ENCODE measurements at regions not wholly inside any gene's neighbourhood (a gene's known extent, or its start where the extent isn't known, plus 50 kb on each side); places are given as distances from the start of the nearest gene placed in this dataset.

DNA sequence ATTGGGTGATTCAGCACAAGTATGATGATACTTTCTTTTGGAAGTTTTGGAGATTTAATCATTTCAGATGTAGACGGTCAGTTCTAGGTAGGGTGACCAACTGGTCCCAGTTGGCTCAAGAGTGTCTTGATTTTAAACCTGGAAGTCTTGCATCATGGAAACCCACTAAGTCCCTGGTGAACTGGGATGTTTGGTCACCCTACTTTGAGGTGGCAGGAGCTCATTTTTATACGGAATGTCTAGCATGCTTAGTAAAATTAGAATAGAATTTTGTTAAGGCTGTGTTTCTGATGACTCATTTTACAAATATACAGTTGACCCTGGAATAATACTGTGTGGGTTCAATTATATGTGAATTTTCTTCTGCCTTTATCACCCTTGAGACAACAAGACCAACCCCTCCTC, 61.5 kb upstream of the DOCK10 start:
- TF ChIP-seq EMX1 (CRISPR knock-in tag; IDR thresholded peaks at IDR 0.05) = no peak
- no peak for TF ChIP-seq TP53 (CRISPR knock-in tag; IDR thresholded peaks at IDR 0.05)
- TF ChIP-seq, protein P1, sequence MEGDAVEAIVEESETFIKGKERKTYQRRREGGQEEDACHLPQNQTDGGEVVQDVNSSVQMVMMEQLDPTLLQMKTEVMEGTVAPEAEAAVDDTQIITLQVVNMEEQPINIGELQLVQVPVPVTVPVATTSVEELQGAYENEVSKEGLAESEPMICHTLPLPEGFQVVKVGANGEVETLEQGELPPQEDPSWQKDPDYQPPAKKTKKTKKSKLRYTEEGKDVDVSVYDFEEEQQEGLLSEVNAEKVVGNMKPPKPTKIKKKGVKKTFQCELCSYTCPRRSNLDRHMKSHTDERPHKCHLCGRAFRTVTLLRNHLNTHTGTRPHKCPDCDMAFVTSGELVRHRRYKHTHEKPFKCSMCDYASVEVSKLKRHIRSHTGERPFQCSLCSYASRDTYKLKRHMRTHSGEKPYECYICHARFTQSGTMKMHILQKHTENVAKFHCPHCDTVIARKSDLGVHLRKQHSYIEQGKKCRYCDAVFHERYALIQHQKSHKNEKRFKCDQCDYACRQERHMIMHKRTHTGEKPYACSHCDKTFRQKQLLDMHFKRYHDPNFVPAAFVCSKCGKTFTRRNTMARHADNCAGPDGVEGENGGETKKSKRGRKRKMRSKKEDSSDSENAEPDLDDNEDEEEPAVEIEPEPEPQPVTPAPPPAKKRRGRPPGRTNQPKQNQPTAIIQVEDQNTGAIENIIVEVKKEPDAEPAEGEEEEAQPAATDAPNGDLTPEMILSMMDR (IDR thresholded peaks at IDR 0.05) = no peak
- TF ChIP-seq, protein P2, sequence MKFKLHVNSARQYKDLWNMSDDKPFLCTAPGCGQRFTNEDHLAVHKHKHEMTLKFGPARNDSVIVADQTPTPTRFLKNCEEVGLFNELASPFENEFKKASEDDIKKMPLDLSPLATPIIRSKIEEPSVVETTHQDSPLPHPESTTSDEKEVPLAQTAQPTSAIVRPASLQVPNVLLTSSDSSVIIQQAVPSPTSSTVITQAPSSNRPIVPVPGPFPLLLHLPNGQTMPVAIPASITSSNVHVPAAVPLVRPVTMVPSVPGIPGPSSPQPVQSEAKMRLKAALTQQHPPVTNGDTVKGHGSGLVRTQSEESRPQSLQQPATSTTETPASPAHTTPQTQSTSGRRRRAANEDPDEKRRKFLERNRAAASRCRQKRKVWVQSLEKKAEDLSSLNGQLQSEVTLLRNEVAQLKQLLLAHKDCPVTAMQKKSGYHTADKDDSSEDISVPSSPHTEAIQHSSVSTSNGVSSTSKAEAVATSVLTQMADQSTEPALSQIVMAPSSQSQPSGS (CRISPR knock-in tag; IDR thresholded peaks at IDR 0.05; ENCODE audit: borderline replicate concordance, low read depth) = no peak
- TF ChIP-seq IRF2 (CRISPR knock-in tag; IDR thresholded peaks at IDR 0.05; ENCODE audit: borderline replicate concordance, low read depth) = no peak
- no peak for TF ChIP-seq NR2C2 (CRISPR knock-in tag; IDR thresholded peaks at IDR 0.05)
- no peak for TF ChIP-seq FOXK1 (CRISPR knock-in tag; IDR thresholded peaks at IDR 0.05)
- no peak for TF ChIP-seq ZNF232 (CRISPR knock-in tag; IDR thresholded peaks at IDR 0.05)

Measured in WTC11 (cell line).